Hepatocyte (in vitro differentiated cells): ENCODE measurements at regions not wholly inside any gene's neighbourhood (a gene's known extent, or its start where the extent isn't known, plus 50 kb on each side); places are given as distances from the start of the nearest gene placed in this dataset.

ENCODE experiments used
- DNase-seq: peaks from one replicate; pipeline ENCODE4 v3.0.0-alpha.2; 2016; ENCODE audit warnings: low spot score
- H2AFZ ChIP-seq: fragments of 200-600 bp; sonication (generic); 2 replicates; pipeline ENCODE4 v1.6.0; 2016; ENCODE audit warnings: antibody characterized with exemption, mild to moderate bottlenecking
- H3K27ac ChIP-seq: fragments of 200-600 bp; sonication (generic); 2 replicates; pipeline ENCODE4 v1.5.1; 2016; ENCODE audit warnings: mild to moderate bottlenecking
- H3K27me3 ChIP-seq: fragments of 200-600 bp; sonication (generic); 2 replicates; pipeline ENCODE4 v1.6.1; 2016
- H3K36me3 ChIP-seq: fragments of 200-600 bp; sonication (generic); replicated peaks from 2 replicates; pipeline ENCODE4 v1.5.1; 2016; ENCODE audit warnings: low read depth; ENCODE audit not compliant: insufficient read depth
- H3K4me1 ChIP-seq: fragments of 200-600 bp; sonication (generic); 2 replicates; pipeline ENCODE4 v1.5.1; 2016; ENCODE audit warnings: mild to moderate bottlenecking, moderate library complexity; ENCODE audit not compliant: insufficient read depth
- H3K4me2 ChIP-seq: fragments of 200-600 bp; sonication (generic); 2 replicates; pipeline ENCODE4 v1.6.0; 2016
- H3K4me3 ChIP-seq: fragments of 200-600 bp; sonication (generic); 2 replicates; pipeline ENCODE4 v1.5.1; 2016; ENCODE audit warnings: mild to moderate bottlenecking
- H3K79me2 ChIP-seq: fragments of 200-600 bp; sonication (generic); 2 replicates; pipeline ENCODE4 v1.6.0; 2017; ENCODE audit warnings: mild to moderate bottlenecking
- H3K9me2 ChIP-seq: fragments of 200-600 bp; sonication (generic); replicated peaks from 2 replicates; pipeline ENCODE4 v1.6.0; 2017; ENCODE audit warnings: mild to moderate bottlenecking; ENCODE audit not compliant: insufficient read depth
- H3K9me3 ChIP-seq: fragments of 200-600 bp; sonication (generic); 2 replicates; pipeline ENCODE4 v1.5.1; 2016; ENCODE audit warnings: low read depth, mild to moderate bottlenecking
- H4K20me1 ChIP-seq: fragments of 200-600 bp; sonication (generic); 2 replicates; pipeline ENCODE4 v1.6.0; 2016; ENCODE audit warnings: mild to moderate bottlenecking; ENCODE audit not compliant: insufficient read depth, poor library complexity, severe bottlenecking
- EZH2 ChIP-seq: fragments of 200-600 bp; sonication (generic); IDR thresholded peaks from 2 replicates; pipeline ENCODE4 v1.6.1; 2016; ENCODE audit warnings: antibody characterized with exemption, mild to moderate bottlenecking, borderline replicate concordance
- EZH2phosphoT487 ChIP-seq: fragments of 200-600 bp; sonication (generic); IDR thresholded peaks from one replicate; pipeline ENCODE4 v1.6.1; 2018; ENCODE audit warnings: antibody characterized with exemption, mild to moderate bottlenecking, low read depth, moderate library complexity; ENCODE audit not compliant: unreplicated experiment, severe bottlenecking
- WGBS: methylation state at CpG from one replicate; pipeline ENCODE4 v1.1.6; 2016; ENCODE audit warnings: low lambda C conversion rate; ENCODE audit errors: missing lambda C conversion rate; 5-methylcytosine and 5-hydroxymethylcytosine counted together
- TF ChIP-seq, protein P1 (sequence below): fragments of 200-600 bp; sonication (generic); IDR thresholded peaks from 2 replicates; pipeline ENCODE4 v1.5.1; 2016; ENCODE audit warnings: antibody characterized with exemption, mild to moderate bottlenecking; ENCODE audit not compliant: poor library complexity

- no peak for DNase-seq
- Histone ChIP-seq H3K9me2 (no peaks in the 10 kb centered on the region), H3K4me2 (no peak overlapping the region), H3K4me3 (no peak overlapping the region), H4K20me1 (no peaks in the 10 kb centered on the region), H3K9me3 (peaks cover 3% of the 10 kb centered on the region), H3K27me3 (no peaks in the 10 kb centered on the region), H3K4me1 (no peaks in the 10 kb centered on the region), H3K36me3 (no peaks in the 10 kb centered on the region), H2AFZ (no peak overlapping the region), H3K27ac (no peak overlapping the region), H3K79me2 (no peaks in the 10 kb centered on the region)
- no peak for TF ChIP-seq EZH2phosphoT487
- TF ChIP-seq, protein P1, sequence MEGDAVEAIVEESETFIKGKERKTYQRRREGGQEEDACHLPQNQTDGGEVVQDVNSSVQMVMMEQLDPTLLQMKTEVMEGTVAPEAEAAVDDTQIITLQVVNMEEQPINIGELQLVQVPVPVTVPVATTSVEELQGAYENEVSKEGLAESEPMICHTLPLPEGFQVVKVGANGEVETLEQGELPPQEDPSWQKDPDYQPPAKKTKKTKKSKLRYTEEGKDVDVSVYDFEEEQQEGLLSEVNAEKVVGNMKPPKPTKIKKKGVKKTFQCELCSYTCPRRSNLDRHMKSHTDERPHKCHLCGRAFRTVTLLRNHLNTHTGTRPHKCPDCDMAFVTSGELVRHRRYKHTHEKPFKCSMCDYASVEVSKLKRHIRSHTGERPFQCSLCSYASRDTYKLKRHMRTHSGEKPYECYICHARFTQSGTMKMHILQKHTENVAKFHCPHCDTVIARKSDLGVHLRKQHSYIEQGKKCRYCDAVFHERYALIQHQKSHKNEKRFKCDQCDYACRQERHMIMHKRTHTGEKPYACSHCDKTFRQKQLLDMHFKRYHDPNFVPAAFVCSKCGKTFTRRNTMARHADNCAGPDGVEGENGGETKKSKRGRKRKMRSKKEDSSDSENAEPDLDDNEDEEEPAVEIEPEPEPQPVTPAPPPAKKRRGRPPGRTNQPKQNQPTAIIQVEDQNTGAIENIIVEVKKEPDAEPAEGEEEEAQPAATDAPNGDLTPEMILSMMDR: no peak
- TF ChIP-seq EZH2: no peak
- 91% methylated on average over 7 of the region's 7 CpGs for WGBS
Observed at GRCh38 chr21:20024741-20025140, 973.5 kb upstream of the NCAM2 start.

DNA sequence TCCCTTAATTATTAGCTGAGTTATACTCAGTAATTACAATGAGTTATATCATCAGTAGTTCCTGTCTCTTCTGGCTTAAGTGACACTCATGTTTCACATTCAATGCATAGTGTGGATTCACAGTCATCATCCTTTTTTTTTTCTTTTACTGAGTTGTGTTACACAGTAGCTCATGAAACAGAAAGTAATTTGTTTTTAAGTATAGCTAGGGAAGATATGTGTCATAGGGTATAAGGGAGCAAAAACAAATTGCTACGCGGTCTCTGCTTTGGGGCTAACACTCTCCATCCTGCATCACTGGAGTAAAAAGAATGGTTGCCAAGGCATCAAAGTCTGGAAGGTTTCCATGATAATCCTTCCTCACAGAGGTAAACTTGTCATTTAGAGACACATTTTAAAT, 971.7 kb upstream of the NCAM2 start:
- H3K4me2 ChIP-seq: no peak overlapping the region
- WGBS: 94% methylated on average over 2 of the region's 2 CpGs

DNA sequence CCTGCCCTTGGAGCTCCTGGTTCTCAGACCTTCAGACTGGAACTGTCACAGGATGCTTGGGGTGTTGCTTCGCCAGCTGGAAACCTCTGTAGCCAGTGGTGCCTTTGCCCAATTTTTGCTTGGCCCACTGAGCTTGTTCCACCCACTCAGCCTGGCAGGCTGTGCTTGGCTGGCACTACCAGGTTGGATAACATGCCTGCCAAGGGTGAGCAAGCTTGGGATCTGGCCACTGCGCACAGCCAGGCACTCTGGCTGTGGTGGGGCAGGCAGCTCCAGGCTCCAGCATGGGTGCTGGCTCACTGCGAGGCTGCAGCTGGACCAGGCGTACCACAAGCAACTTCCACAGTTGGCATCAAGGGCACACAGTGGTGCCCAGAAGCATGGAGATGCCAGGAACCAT, 967.8 kb upstream of the NCAM2 start:
- Histone ChIP-seq H3K36me3 (no peaks in the 10 kb centered on the region), H4K20me1 (no peaks in the 10 kb centered on the region), H2AFZ (no peak overlapping the region), H3K9me3 (no peaks in the 10 kb centered on the region), H3K9me2 (no peaks in the 10 kb centered on the region), H3K4me2 (no peak overlapping the region), H3K27ac (no peak overlapping the region), H3K4me3 (no peak overlapping the region), H3K79me2 (no peaks in the 10 kb centered on the region), H3K27me3 (no peaks in the 10 kb centered on the region), H3K4me1 (no peaks in the 10 kb centered on the region)
- WGBS: 92% methylated on average over 4 of the region's 4 CpGs
- DNase-seq: no peak
- TF ChIP-seq, protein P1: no peak
- TF ChIP-seq EZH2 (no peak), EZH2phosphoT487 (no peak)

More for the DNA sequence above, 971.7 kb upstream of the NCAM2 start:
- H2AFZ ChIP-seq: no peak overlapping the region
- H3K4me3 ChIP-seq: no peak overlapping the region
- TF ChIP-seq EZH2phosphoT487: no peak
- no peak for TF ChIP-seq EZH2
- TF ChIP-seq, protein P1: no peak
- H3K9me3 ChIP-seq: peaks cover 3% of the 10 kb centered on the region
- no peak overlapping the region for H3K27ac ChIP-seq
- H3K36me3 ChIP-seq: no peaks in the 10 kb centered on the region
- no peaks in the 10 kb centered on the region for H3K79me2 ChIP-seq
- no peaks in the 10 kb centered on the region for H3K27me3 ChIP-seq
- no peaks in the 10 kb centered on the region for H3K9me2 ChIP-seq
- no peaks in the 10 kb centered on the region for H3K4me1 ChIP-seq
- no peaks in the 10 kb centered on the region for H4K20me1 ChIP-seq
- no peak for DNase-seq

GRCh38 chr21:20031807-20032206, 966.4 kb upstream of the NCAM2 start:
- Histone ChIP-seq H3K27ac (no peak overlapping the region), H2AFZ (no peak overlapping the region), H3K36me3 (no peaks in the 10 kb centered on the region), H4K20me1 (no peaks in the 10 kb centered on the region), H3K4me3 (no peak overlapping the region), H3K4me1 (no peaks in the 10 kb centered on the region), H3K9me3 (no peaks in the 10 kb centered on the region), H3K79me2 (no peaks in the 10 kb centered on the region), H3K27me3 (no peaks in the 10 kb centered on the region), H3K4me2 (no peak overlapping the region), H3K9me2 (no peaks in the 10 kb centered on the region)
- TF ChIP-seq, protein P1: no peak
- TF ChIP-seq EZH2phosphoT487 (no peak), EZH2 (no peak)
- no peak for DNase-seq
- 67% methylated on average over 4 of the region's 4 CpGs for WGBS
